ENCODE measurements at regions not wholly inside any gene's neighbourhood (a gene's known extent, or its start where the extent isn't known, plus 50 kb on each side); places are given as distances from the start of the nearest gene placed in this dataset.

DNA sequence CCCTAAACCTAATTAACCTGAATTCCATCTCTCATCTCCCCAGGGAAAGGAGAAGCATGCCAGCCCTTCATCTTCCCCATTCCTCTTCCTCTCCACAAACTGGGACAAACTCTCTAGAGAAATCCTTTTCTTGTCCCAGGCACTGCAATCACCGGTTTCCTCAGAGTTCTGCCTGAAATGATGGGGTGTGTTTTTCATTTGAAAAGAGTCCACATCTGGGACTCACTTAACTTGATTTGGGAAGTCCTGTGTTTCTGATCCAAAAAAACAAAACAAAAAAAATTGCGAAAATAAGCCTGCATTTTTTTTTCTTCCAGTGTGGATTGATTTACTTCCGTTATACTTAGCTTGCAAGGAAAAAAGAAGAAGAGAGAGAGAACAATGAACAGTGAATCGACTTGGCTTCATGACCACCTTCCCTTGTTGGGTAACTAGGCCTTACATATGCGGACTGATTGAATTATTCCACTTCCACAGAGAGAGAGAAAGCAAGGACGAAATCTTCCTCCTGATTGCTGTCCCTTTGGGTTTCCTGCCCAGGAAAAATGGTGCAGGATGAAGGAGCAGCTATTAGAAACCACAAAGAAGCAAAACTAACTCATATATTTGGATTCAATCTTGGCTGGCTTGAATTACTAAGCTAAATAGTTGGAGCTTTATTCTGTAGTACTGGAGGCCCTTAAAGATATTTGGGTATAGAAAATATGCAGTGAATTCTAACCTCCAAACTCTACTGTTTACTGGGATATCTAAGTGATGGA is 506.2 kb upstream of the TBX3 start:
- TF ChIP-seq, protein P1, sequence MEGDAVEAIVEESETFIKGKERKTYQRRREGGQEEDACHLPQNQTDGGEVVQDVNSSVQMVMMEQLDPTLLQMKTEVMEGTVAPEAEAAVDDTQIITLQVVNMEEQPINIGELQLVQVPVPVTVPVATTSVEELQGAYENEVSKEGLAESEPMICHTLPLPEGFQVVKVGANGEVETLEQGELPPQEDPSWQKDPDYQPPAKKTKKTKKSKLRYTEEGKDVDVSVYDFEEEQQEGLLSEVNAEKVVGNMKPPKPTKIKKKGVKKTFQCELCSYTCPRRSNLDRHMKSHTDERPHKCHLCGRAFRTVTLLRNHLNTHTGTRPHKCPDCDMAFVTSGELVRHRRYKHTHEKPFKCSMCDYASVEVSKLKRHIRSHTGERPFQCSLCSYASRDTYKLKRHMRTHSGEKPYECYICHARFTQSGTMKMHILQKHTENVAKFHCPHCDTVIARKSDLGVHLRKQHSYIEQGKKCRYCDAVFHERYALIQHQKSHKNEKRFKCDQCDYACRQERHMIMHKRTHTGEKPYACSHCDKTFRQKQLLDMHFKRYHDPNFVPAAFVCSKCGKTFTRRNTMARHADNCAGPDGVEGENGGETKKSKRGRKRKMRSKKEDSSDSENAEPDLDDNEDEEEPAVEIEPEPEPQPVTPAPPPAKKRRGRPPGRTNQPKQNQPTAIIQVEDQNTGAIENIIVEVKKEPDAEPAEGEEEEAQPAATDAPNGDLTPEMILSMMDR (IDR thresholded peaks at IDR 0.05): no peak
- TF ChIP-seq POLR2A (IDR thresholded peaks at IDR 0.05): no peak
